ENCODE measurements at regions not wholly inside any gene's neighbourhood (a gene's known extent, or its start where the extent isn't known, plus 50 kb on each side); places are given as distances from the start of the nearest gene placed in this dataset.

GRCh38 chr22:44646141-44646540 lies 55.9 kb upstream of the PRR5 start:
- no peak for TF ChIP-seq CTCF (IDR thresholded peaks at IDR 0.05)
- no peak for TF ChIP-seq POLR2A (IDR thresholded peaks at IDR 0.05)
